Chondrocyte (in vitro differentiated cells): ENCODE measurements at regions not wholly inside any gene's neighbourhood (a gene's known extent, or its start where the extent isn't known, plus 50 kb on each side); places are given as distances from the start of the nearest gene placed in this dataset.

ENCODE experiments used
- DNase-seq: peaks from one replicate; pipeline ENCODE4 v3.0.0; 2021; ENCODE audit warnings: mixed read lengths, low spot score
- H3K27ac Mint-ChIP-seq: one replicate; pipeline ENCODE4 v1.8.0; 2021; ENCODE audit warnings: mild to moderate bottlenecking, moderate library complexity, mixed read lengths; ENCODE audit not compliant: unreplicated experiment
- H3K27me3 Mint-ChIP-seq: 2 replicates; pipeline ENCODE4 v1.8.0; 2021; ENCODE audit warnings: low read depth, mixed read lengths
- H3K36me3 Mint-ChIP-seq: 2 replicates; pipeline ENCODE4 v1.8.0; 2021; ENCODE audit warnings: low read depth, mixed read lengths
- H3K4me1 Mint-ChIP-seq: 2 replicates; pipeline ENCODE4 v1.8.0; 2021; ENCODE audit warnings: low read depth, mild to moderate bottlenecking, mixed read lengths
- H3K4me3 Mint-ChIP-seq: one replicate; pipeline ENCODE4 v1.8.0; 2021; ENCODE audit warnings: mild to moderate bottlenecking, moderate library complexity, mixed read lengths; ENCODE audit not compliant: unreplicated experiment
- H3K9me3 Mint-ChIP-seq: 2 replicates; pipeline ENCODE4 v1.8.0; 2021; ENCODE audit warnings: low read depth, mixed read lengths
- CTCF ChIP-seq: fragments of 200-600 bp; sonication (generic); IDR thresholded peaks from 2 replicates; pipeline ENCODE4 v1.5.0; 2021; ENCODE audit warnings: antibody characterized with exemption, mild to moderate bottlenecking, moderate library complexity

GRCh38 chr1:80909172-80909784 is 891.5 kb upstream of the ADGRL2 start:
- Mint-ChIP-seq H3K27ac (no peak overlapping the region), H3K4me1 (peaks cover 36% of the 10 kb centered on the region), H3K36me3 (no peaks in the 10 kb centered on the region), H3K9me3 (no peaks in the 10 kb centered on the region), H3K4me3 (no peak overlapping the region), H3K27me3 (no peaks in the 10 kb centered on the region)
- TF ChIP-seq CTCF, result no peak
- no peak for DNase-seq

GRCh38 chr1:80896781-80897356 is 903.9 kb upstream of the ADGRL2 start:
- Mint-ChIP-seq H3K4me1 (peaks cover 36% of the 10 kb centered on the region), H3K27ac (no peak overlapping the region), H3K36me3 (no peaks in the 10 kb centered on the region), H3K9me3 (peaks cover 4% of the 10 kb centered on the region), H3K27me3 (no peaks in the 10 kb centered on the region), H3K4me3 (no peak overlapping the region)
- DNase-seq, result no peak
- no peak for TF ChIP-seq CTCF

GRCh38 chr1:80894921-80895320 is 905.8 kb upstream of the ADGRL2 start:
- Mint-ChIP-seq H3K4me1 (peaks cover 46% of the 10 kb centered on the region), H3K4me3 (no peak overlapping the region), H3K36me3 (no peaks in the 10 kb centered on the region), H3K27ac (no peak overlapping the region), H3K9me3 (no peaks in the 10 kb centered on the region), H3K27me3 (no peaks in the 10 kb centered on the region)
- no peak for TF ChIP-seq CTCF
- DNase-seq, result no peak

GRCh38 chr1:80893115-80893514 is 907.6 kb upstream of the ADGRL2 start:
- H3K27me3 Mint-ChIP-seq, result no peaks in the 10 kb centered on the region
- TF ChIP-seq CTCF, result no peak
- peak overlapping the region; percentile 93 for H3K27ac Mint-ChIP-seq
- no peak for DNase-seq
- H3K4me1 Mint-ChIP-seq, result peaks cover 46% of the 10 kb centered on the region
- H3K9me3 Mint-ChIP-seq, result no peaks in the 10 kb centered on the region
- H3K4me3 Mint-ChIP-seq, result peak overlapping the region; percentile 46
- no peaks in the 10 kb centered on the region for H3K36me3 Mint-ChIP-seq

- Mint-ChIP-seq H3K9me3 (no peaks in the 10 kb centered on the region), H3K27ac (peak overlapping the region; percentile 93), H3K36me3 (no peaks in the 10 kb centered on the region), H3K27me3 (no peaks in the 10 kb centered on the region), H3K4me3 (peak overlapping the region; percentile 46), H3K4me1 (peaks cover 46% of the 10 kb centered on the region)
- DNase-seq, result no peak
- no peak for TF ChIP-seq CTCF
Measured at GRCh38 chr1:80892539-80892938, 908.2 kb upstream of the ADGRL2 start.
